ENCODE measurements at regions not wholly inside any gene's neighbourhood (a gene's known extent, or its start where the extent isn't known, plus 50 kb on each side); places are given as distances from the start of the nearest gene placed in this dataset.

GRCh38 chr1:221563476-221563921 lies 178.4 kb downstream of the DUSP10 start:
- H3K9me3 ChIP-seq (ENCODE audit: control insufficient read depth in 2 of 2, insufficient read depth in 1 of 2, low read length in 1 of 2), result peaks cover 0 to 2% of the 10 kb centered on the region in 2 donors
- no peaks in the 10 kb centered on the region for H3K27me3 ChIP-seq (ENCODE audit: control insufficient read depth in 2 of 2, insufficient read depth in 1 of 2, low read length in 1 of 2)
- H3K36me3 ChIP-seq (ENCODE audit: control insufficient read depth in 2 of 2, insufficient read depth in 2 of 2, low read length in 1 of 2), result no peaks in the 10 kb centered on the region
- H3K4me3 ChIP-seq (ENCODE audit: low read length in 2 of 2), result no peak overlapping the region
- 97% methylated on average over 24 of the region's 24 CpGs for WGBS
- H3K4me1 ChIP-seq (ENCODE audit: control insufficient read depth in 2 of 2, insufficient read depth in 2 of 2, low read length in 2 of 2), result no peaks in the 10 kb centered on the region
- H3K27ac ChIP-seq (ENCODE audit: low read depth in 1 of 2, low read length in 1 of 2), result no peak overlapping the region
- no peak for DNase-seq (ENCODE audit: low read depth in 6 of 9, low spot score in 9 of 9)

GRCh38 chr1:221564891-221565290 lies 177.0 kb downstream of the DUSP10 start:
- Histone ChIP-seq H3K27me3 (ENCODE audit: control insufficient read depth in 2 of 2, insufficient read depth in 1 of 2, low read length in 1 of 2) (no peaks in the 10 kb centered on the region), H3K27ac (ENCODE audit: low read depth in 1 of 2, low read length in 1 of 2) (no peak overlapping the region), H3K4me3 (ENCODE audit: low read length in 2 of 2) (no peak overlapping the region), H3K36me3 (ENCODE audit: control insufficient read depth in 2 of 2, insufficient read depth in 2 of 2, low read length in 1 of 2) (no peaks in the 10 kb centered on the region), H3K9me3 (ENCODE audit: control insufficient read depth in 2 of 2, insufficient read depth in 1 of 2, low read length in 1 of 2) (peaks cover 0 to 2% of the 10 kb centered on the region in 2 donors), H3K4me1 (ENCODE audit: control insufficient read depth in 2 of 2, insufficient read depth in 2 of 2, low read length in 2 of 2) (no peaks in the 10 kb centered on the region)
- 94% methylated on average over 2 of the region's 2 CpGs for WGBS
- no peak for DNase-seq (ENCODE audit: low read depth in 6 of 9, low spot score in 9 of 9)

GRCh38 chr1:221565711-221566110 lies 176.2 kb downstream of the DUSP10 start:
- Histone ChIP-seq H3K36me3 (ENCODE audit: control insufficient read depth in 2 of 2, insufficient read depth in 2 of 2, low read length in 1 of 2) (no peaks in the 10 kb centered on the region), H3K4me3 (ENCODE audit: low read length in 2 of 2) (no peak overlapping the region), H3K9me3 (ENCODE audit: control insufficient read depth in 2 of 2, insufficient read depth in 1 of 2, low read length in 1 of 2) (peaks cover 0 to 2% of the 10 kb centered on the region in 2 donors), H3K4me1 (ENCODE audit: control insufficient read depth in 2 of 2, insufficient read depth in 2 of 2, low read length in 2 of 2) (no peaks in the 10 kb centered on the region), H3K27me3 (ENCODE audit: control insufficient read depth in 2 of 2, insufficient read depth in 1 of 2, low read length in 1 of 2) (no peaks in the 10 kb centered on the region), H3K27ac (ENCODE audit: low read depth in 1 of 2, low read length in 1 of 2) (no peak overlapping the region)
- DNase-seq (ENCODE audit: low read depth in 6 of 9, low spot score in 9 of 9), result no peak
- 93% methylated on average over 5 of the region's 5 CpGs for WGBS

- WGBS, result 94% methylated on average over 3 of the region's 3 CpGs
- Histone ChIP-seq H3K4me1 (ENCODE audit: control insufficient read depth in 2 of 2, insufficient read depth in 2 of 2, low read length in 2 of 2) (no peaks in the 10 kb centered on the region), H3K27me3 (ENCODE audit: control insufficient read depth in 2 of 2, insufficient read depth in 1 of 2, low read length in 1 of 2) (no peaks in the 10 kb centered on the region), H3K36me3 (ENCODE audit: control insufficient read depth in 2 of 2, insufficient read depth in 2 of 2, low read length in 1 of 2) (no peaks in the 10 kb centered on the region), H3K27ac (ENCODE audit: low read depth in 1 of 2, low read length in 1 of 2) (no peak overlapping the region), H3K9me3 (ENCODE audit: control insufficient read depth in 2 of 2, insufficient read depth in 1 of 2, low read length in 1 of 2) (peaks cover 0 to 2% of the 10 kb centered on the region in 2 donors), H3K4me3 (ENCODE audit: low read length in 2 of 2) (no peak overlapping the region)
- DNase-seq (ENCODE audit: low read depth in 6 of 9, low spot score in 9 of 9), result no peak
Observed at GRCh38 chr1:221567859-221568507, 173.9 kb downstream of the DUSP10 start.

GRCh38 chr1:221573756-221574155 lies 168.1 kb downstream of the DUSP10 start:
- 92% methylated on average over 5 of the region's 5 CpGs for WGBS
- H3K27ac ChIP-seq (ENCODE audit: low read depth in 1 of 2, low read length in 1 of 2), result no peak overlapping the region
- no peaks in the 10 kb centered on the region for H3K9me3 ChIP-seq (ENCODE audit: control insufficient read depth in 2 of 2, insufficient read depth in 1 of 2, low read length in 1 of 2)
- no peaks in the 10 kb centered on the region for H3K4me1 ChIP-seq (ENCODE audit: control insufficient read depth in 2 of 2, insufficient read depth in 2 of 2, low read length in 2 of 2)
- no peaks in the 10 kb centered on the region for H3K27me3 ChIP-seq (ENCODE audit: control insufficient read depth in 2 of 2, insufficient read depth in 1 of 2, low read length in 1 of 2)
- H3K36me3 ChIP-seq (ENCODE audit: control insufficient read depth in 2 of 2, insufficient read depth in 2 of 2, low read length in 1 of 2), result no peaks in the 10 kb centered on the region
- no peak for DNase-seq (ENCODE audit: low read depth in 6 of 9, low spot score in 9 of 9)
- no peak overlapping the region for H3K4me3 ChIP-seq (ENCODE audit: low read length in 2 of 2)

GRCh38 chr1:221574529-221574928 lies 167.4 kb downstream of the DUSP10 start:
- no peaks in the 10 kb centered on the region for H3K9me3 ChIP-seq (ENCODE audit: control insufficient read depth in 2 of 2, insufficient read depth in 1 of 2, low read length in 1 of 2)
- H3K27me3 ChIP-seq (ENCODE audit: control insufficient read depth in 2 of 2, insufficient read depth in 1 of 2, low read length in 1 of 2), result no peaks in the 10 kb centered on the region
- H3K4me3 ChIP-seq (ENCODE audit: low read length in 2 of 2), result no peak overlapping the region
- no peaks in the 10 kb centered on the region for H3K4me1 ChIP-seq (ENCODE audit: control insufficient read depth in 2 of 2, insufficient read depth in 2 of 2, low read length in 2 of 2)
- WGBS, result over 99% methylated on average over 2 of the region's 2 CpGs
- no peak overlapping the region for H3K27ac ChIP-seq (ENCODE audit: low read depth in 1 of 2, low read length in 1 of 2)
- H3K36me3 ChIP-seq (ENCODE audit: control insufficient read depth in 2 of 2, insufficient read depth in 2 of 2, low read length in 1 of 2), result no peaks in the 10 kb centered on the region
- no peak for DNase-seq (ENCODE audit: low read depth in 6 of 9, low spot score in 9 of 9)

- no peaks in the 10 kb centered on the region for H3K4me1 ChIP-seq (ENCODE audit: control insufficient read depth in 2 of 2, insufficient read depth in 2 of 2, low read length in 2 of 2)
- H3K27ac ChIP-seq (ENCODE audit: low read depth in 1 of 2, low read length in 1 of 2), result no peak overlapping the region
- no peaks in the 10 kb centered on the region for H3K36me3 ChIP-seq (ENCODE audit: control insufficient read depth in 2 of 2, insufficient read depth in 2 of 2, low read length in 1 of 2)
- no peak overlapping the region for H3K4me3 ChIP-seq (ENCODE audit: low read length in 2 of 2)
- no peak for DNase-seq (ENCODE audit: low read depth in 6 of 9, low spot score in 9 of 9)
- no peaks in the 10 kb centered on the region for H3K9me3 ChIP-seq (ENCODE audit: control insufficient read depth in 2 of 2, insufficient read depth in 1 of 2, low read length in 1 of 2)
- WGBS, result 83% methylated on average over 7 of the region's 7 CpGs
- H3K27me3 ChIP-seq (ENCODE audit: control insufficient read depth in 2 of 2, insufficient read depth in 1 of 2, low read length in 1 of 2), result no peaks in the 10 kb centered on the region
Observed at GRCh38 chr1:221575605-221576004, 166.3 kb downstream of the DUSP10 start.

GRCh38 chr1:221576268-221576667 lies 165.6 kb downstream of the DUSP10 start:
- no peaks in the 10 kb centered on the region for H3K36me3 ChIP-seq (ENCODE audit: control insufficient read depth in 2 of 2, insufficient read depth in 2 of 2, low read length in 1 of 2)
- H3K4me1 ChIP-seq (ENCODE audit: control insufficient read depth in 2 of 2, insufficient read depth in 2 of 2, low read length in 2 of 2), result no peaks in the 10 kb centered on the region
- no peak for DNase-seq (ENCODE audit: low read depth in 6 of 9, low spot score in 9 of 9)
- no peak overlapping the region for H3K4me3 ChIP-seq (ENCODE audit: low read length in 2 of 2)
- WGBS, result 98% methylated on average over 3 of the region's 3 CpGs
- H3K27ac ChIP-seq (ENCODE audit: low read depth in 1 of 2, low read length in 1 of 2), result no peak overlapping the region
- H3K9me3 ChIP-seq (ENCODE audit: control insufficient read depth in 2 of 2, insufficient read depth in 1 of 2, low read length in 1 of 2), result no peaks in the 10 kb centered on the region
- H3K27me3 ChIP-seq (ENCODE audit: control insufficient read depth in 2 of 2, insufficient read depth in 1 of 2, low read length in 1 of 2), result no peaks in the 10 kb centered on the region

- Histone ChIP-seq H3K4me1 (ENCODE audit: control insufficient read depth in 2 of 2, insufficient read depth in 2 of 2, low read length in 2 of 2) (no peaks in the 10 kb centered on the region), H3K27ac (ENCODE audit: low read depth in 1 of 2, low read length in 1 of 2) (no peak overlapping the region), H3K27me3 (ENCODE audit: control insufficient read depth in 2 of 2, insufficient read depth in 1 of 2, low read length in 1 of 2) (no peaks in the 10 kb centered on the region), H3K9me3 (ENCODE audit: control insufficient read depth in 2 of 2, insufficient read depth in 1 of 2, low read length in 1 of 2) (no peaks in the 10 kb centered on the region), H3K36me3 (ENCODE audit: control insufficient read depth in 2 of 2, insufficient read depth in 2 of 2, low read length in 1 of 2) (no peaks in the 10 kb centered on the region), H3K4me3 (ENCODE audit: low read length in 2 of 2) (no peak overlapping the region)
- DNase-seq (ENCODE audit: low read depth in 6 of 9, low spot score in 9 of 9), result no peak
- 96% methylated on average over 2 of the region's 2 CpGs for WGBS
Observed at GRCh38 chr1:221583465-221583864, 158.4 kb downstream of the DUSP10 start.
